Testis (tissue), 2 donors: ENCODE measurements at regions not wholly inside any gene's neighbourhood (a gene's known extent, or its start where the extent isn't known, plus 50 kb on each side); places are given as distances from the start of the nearest gene placed in this dataset.

Source experiments
- CTCF ChIP-seq, 3 experiments: fragments of 450-650 bp in 2 of 3; fragments of 200-600 bp in 1 of 3; sonication (generic) in 1 of 3; IDR thresholded peaks; one replicate each; pipeline ENCODE4 v1.5.1; 2016 to 2019; ENCODE audit warnings: antibody characterized with exemption in 3 of 3, mild to moderate bottlenecking in 2 of 3, moderate library complexity in 1 of 3
- POLR2A ChIP-seq: fragments of 450-650 bp; IDR thresholded peaks from one replicate; pipeline ENCODE4 v1.6.1; 2017; ENCODE audit warnings: antibody characterized with exemption, mild to moderate bottlenecking, moderate library complexity

DNA sequence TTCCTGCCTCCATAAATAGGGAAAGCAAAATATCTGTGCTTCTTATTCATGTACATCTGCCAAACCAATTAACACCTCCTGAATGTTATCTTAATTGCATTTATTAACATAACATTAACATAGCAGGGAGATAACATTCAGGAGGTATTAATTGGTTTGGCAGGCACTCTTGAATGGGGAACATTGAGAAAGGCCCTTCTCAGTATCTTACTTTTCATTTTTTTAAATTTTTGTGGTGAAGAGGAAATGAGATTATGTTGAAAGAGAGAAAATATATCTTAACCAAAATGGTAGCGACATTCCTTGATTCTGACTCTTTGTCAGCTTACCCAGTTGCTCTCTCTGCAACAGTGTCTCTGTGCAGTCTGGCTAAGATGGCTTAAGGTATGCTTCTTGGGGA lies 100.4 kb upstream of the TLE1 start:
- TF ChIP-seq CTCF (IDR thresholded peaks at IDR 0.05) (no peak), POLR2A (no peak)
